Sigmoid colon (tissue), 6 donors: ENCODE measurements at regions not wholly inside any gene's neighbourhood (a gene's known extent, or its start where the extent isn't known, plus 50 kb on each side); places are given as distances from the start of the nearest gene placed in this dataset.

ENCODE experiments used
- DNase-seq: peaks from one replicate; pipeline ENCODE4 v3.0.0-alpha.2; 2019
- H3K27ac ChIP-seq, 4 donors: fragments of 200-600 bp; sonication (generic); one replicate each; pipeline ENCODE4 v1.5.1; 2016 to 2019; ENCODE audit warnings: mild to moderate bottlenecking in 1 of 4
- H3K27me3 ChIP-seq, 3 donors: fragments of 200-600 bp; sonication (generic); one replicate each; pipeline ENCODE4 v1.5.1; 2019; ENCODE audit warnings: mild to moderate bottlenecking in 1 of 3
- H3K36me3 ChIP-seq, 4 donors: fragments of 200-600 bp; sonication (generic); one replicate each; pipeline ENCODE4 v1.5.1; 2016 to 2019
- H3K4me1 ChIP-seq, 4 donors: fragments of 200-600 bp; sonication (generic); one replicate each; pipeline ENCODE4 v1.5.1; 2017 to 2019
- H3K4me3 ChIP-seq, 4 donors: fragments of 200-600 bp; sonication (generic); one replicate each; pipeline ENCODE4 v1.5.1; 2017 to 2019; ENCODE audit warnings: mild to moderate bottlenecking in 2 of 4, moderate library complexity in 1 of 4
- H3K9me3 ChIP-seq, 4 donors: fragments of 200-600 bp in 3 of 4; sonication (generic) in 3 of 4; one replicate each; pipeline versions ENCODE4 v1.5.1 to v1.6.1; 2013 to 2019
- CTCF ChIP-seq, 4 experiments: fragments of 450-650 bp in 3 of 4; fragments of 200-600 bp in 1 of 4; IDR thresholded peaks; one replicate each; pipeline ENCODE4 v1.5.1; 2016 to 2019; ENCODE audit warnings: antibody characterized with exemption in 4 of 4, mild to moderate bottlenecking in 3 of 4, moderate library complexity in 2 of 4
- EP300 ChIP-seq, 4 donors: sonication (generic); formaldehyde crosslinking; IDR thresholded peaks; one replicate each; pipeline ENCODE4 v1.6.1; 2017; ENCODE audit warnings: antibody characterized with exemption in 4 of 4
- POLR2A ChIP-seq, 2 donors: fragments of 450-650 bp; IDR thresholded peaks; one replicate each; pipeline ENCODE4 v1.6.1; 2016; ENCODE audit warnings: antibody characterized with exemption in 2 of 2, mild to moderate bottlenecking in 2 of 2, moderate library complexity in 2 of 2
- POLR2AphosphoS5 ChIP-seq, 4 donors: sonication (generic); formaldehyde crosslinking; IDR thresholded peaks; one replicate each; pipeline ENCODE4 v1.6.1; 2017; ENCODE audit warnings: antibody characterized with exemption in 4 of 4
- WGBS, 2 donors: extraction: QIAGEN DNeasy Blood & Tissue Kit; methylation state at CpG; one replicate each; pipeline ENCODE4 v1.1.7; 2013; 5-methylcytosine and 5-hydroxymethylcytosine counted together
- intact Hi-C: fragments of 100-400 bp; cut with DNase I; formaldehyde crosslinking; loops from one replicate; pipeline ENCODE4 v1.15.1; 2023
- donor health status: healthy with polysubstance abuse.
- donor health status: healthy.

DNA sequence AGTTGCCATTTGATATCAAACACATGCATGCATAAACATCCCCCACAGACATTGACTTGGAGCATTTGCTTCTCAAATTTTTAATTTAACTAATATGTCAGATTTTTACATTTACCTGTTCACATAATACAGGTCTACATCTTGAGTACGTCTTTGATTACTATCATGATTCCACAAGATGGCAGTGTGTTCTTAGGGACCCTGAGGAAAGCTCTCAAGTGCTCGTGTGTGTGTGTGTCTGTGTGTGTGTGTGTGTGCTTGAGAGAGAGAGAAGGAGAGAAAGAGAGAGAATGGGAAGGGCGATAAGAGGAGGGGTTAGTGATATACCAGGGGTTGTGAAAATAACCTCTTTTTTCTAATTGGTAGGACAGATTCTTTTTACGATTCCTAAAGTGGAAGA, 167.1 kb upstream of the OR4E1 start:
- Histone ChIP-seq H3K4me1 (no peaks in the 10 kb centered on the region), H3K36me3 (no peaks in the 10 kb centered on the region), H3K27ac (no peak overlapping the region), H3K9me3 (no peaks in the 10 kb centered on the region), H3K4me3 (no peak overlapping the region), H3K27me3 (peaks cover 0 to 3% (median 0%) of the 10 kb centered on the region in 3 donors)
- WGBS, 2 donors: 16 to 40% methylated on average over 4 of the region's 4 CpGs
- no peak for DNase-seq
- intact Hi-C loops: no loop called here
- TF ChIP-seq EP300 (IDR thresholded peaks at IDR 0.05) (no peak), CTCF (IDR thresholded peaks at IDR 0.05) (no peak), POLR2A (IDR thresholded peaks at IDR 0.05) (no peak), POLR2AphosphoS5 (IDR thresholded peaks at IDR 0.05) (no peak)

- intact Hi-C loops: no loop called here
- DNase-seq: no peak
- Histone ChIP-seq H3K27me3 (no peaks in the 10 kb centered on the region), H3K4me3 (no peak overlapping the region), H3K9me3 (peaks cover 0 to 3% (median 0%) of the 10 kb centered on the region in 4 donors), H3K27ac (no peak overlapping the region), H3K4me1 (no peaks in the 10 kb centered on the region), H3K36me3 (no peaks in the 10 kb centered on the region)
- WGBS, 2 donors: 33 to 61% methylated on average over 4 of the region's 4 CpGs
- TF ChIP-seq POLR2AphosphoS5 (IDR thresholded peaks at IDR 0.05) (no peak), POLR2A (IDR thresholded peaks at IDR 0.05) (no peak), EP300 (IDR thresholded peaks at IDR 0.05) (no peak), CTCF (IDR thresholded peaks at IDR 0.05) (no peak)
Measured at GRCh38 chr14:21833836-21834235, 160.2 kb upstream of the OR4E1 start.

DNA sequence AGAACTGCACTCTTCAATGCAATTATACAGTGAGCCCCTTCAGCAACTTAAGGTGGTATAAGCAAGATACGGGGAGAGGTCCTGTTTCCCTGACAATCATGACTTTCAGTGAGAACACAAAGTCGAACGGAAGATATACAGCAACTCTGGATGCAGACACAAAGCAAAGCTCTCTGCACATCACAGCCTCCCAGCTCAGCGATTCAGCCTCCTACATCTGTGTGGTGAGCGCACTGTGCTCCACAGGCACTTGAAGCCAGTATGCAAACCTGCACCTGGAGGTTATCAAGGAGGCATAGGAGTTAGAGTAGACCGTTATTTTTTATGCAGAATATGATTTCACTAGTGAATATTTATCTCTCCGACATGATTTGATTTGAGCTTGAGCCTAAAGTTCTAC, 152.2 kb upstream of the OR4E1 start:
- H3K4me1 ChIP-seq: no peaks in the 10 kb centered on the region
- intact Hi-C loops: no loop called here
- H3K36me3 ChIP-seq: no peaks in the 10 kb centered on the region
- H3K27ac ChIP-seq: no peak overlapping the region
- H3K9me3 ChIP-seq: no peaks in the 10 kb centered on the region
- DNase-seq: no peak
- no peak overlapping the region for H3K4me3 ChIP-seq
- H3K27me3 ChIP-seq: no peaks in the 10 kb centered on the region
- TF ChIP-seq POLR2AphosphoS5 (IDR thresholded peaks at IDR 0.05) (no peak), EP300 (IDR thresholded peaks at IDR 0.05) (no peak), CTCF (IDR thresholded peaks at IDR 0.05) (no peak), POLR2A (IDR thresholded peaks at IDR 0.05) (no peak)
- 76 to 78% methylated on average over 7 of the region's 7 CpGs for WGBS, 2 donors

DNA sequence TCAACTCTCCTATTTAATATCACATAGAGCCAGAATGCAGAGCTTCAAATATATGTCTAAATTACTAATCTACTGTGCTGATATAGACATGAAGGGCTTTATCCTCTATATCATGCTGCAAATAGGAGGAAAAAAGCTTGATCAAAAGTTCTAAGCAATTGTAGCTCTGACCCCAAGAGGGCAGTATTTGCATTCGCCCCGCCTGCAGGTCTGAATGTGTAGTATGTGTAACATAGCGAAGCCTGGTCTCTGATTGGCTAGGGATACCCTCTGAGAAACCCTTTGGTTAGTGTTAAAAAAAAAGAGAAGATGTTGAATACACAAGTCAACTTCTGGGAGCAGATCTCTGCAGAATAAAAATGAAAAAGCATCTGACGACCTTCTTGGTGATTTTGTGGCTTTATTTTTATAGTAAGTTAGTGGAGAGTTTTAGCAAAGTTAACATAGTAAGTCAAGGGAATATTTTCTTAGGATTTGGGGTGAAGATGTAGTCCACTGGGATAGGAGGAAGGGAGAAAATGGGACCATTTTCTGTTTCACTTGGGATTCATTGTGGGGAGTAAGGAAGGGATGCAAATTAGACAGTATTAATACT, 151.6 kb upstream of the OR4E1 start:
- WGBS, 2 donors: 10 to 14% methylated on average over 4 of the region's 4 CpGs
- no peaks in the 10 kb centered on the region for H3K27me3 ChIP-seq
- intact Hi-C loops: no loop called here

GRCh38 chr14:21822109-21822508, 148.5 kb upstream of the OR4E1 start:
- no peak for TF ChIP-seq CTCF (IDR thresholded peaks at IDR 0.05)
- no peak for TF ChIP-seq EP300 (IDR thresholded peaks at IDR 0.05)
- no peak for TF ChIP-seq POLR2AphosphoS5 (IDR thresholded peaks at IDR 0.05)
- TF ChIP-seq POLR2A (IDR thresholded peaks at IDR 0.05): no peak
- Histone ChIP-seq H3K27me3 (no peaks in the 10 kb centered on the region), H3K27ac (no peak overlapping the region), H3K4me1 (no peaks in the 10 kb centered on the region), H3K4me3 (no peak overlapping the region), H3K36me3 (no peaks in the 10 kb centered on the region), H3K9me3 (peaks cover 0 to 3% (median 0%) of the 10 kb centered on the region in 4 donors)
- intact Hi-C loops: no loop called here
- DNase-seq: no peak

More for the DNA sequence above, 151.6 kb upstream of the OR4E1 start:
- Histone ChIP-seq H3K4me1 (no peaks in the 10 kb centered on the region), H3K4me3 (no peak overlapping the region), H3K9me3 (no peaks in the 10 kb centered on the region), H3K27ac (no peak overlapping the region), H3K36me3 (no peaks in the 10 kb centered on the region)
- no peak for TF ChIP-seq EP300 (IDR thresholded peaks at IDR 0.05)
- DNase-seq: no peak
